ENCODE measurements at regions not wholly inside any gene's neighbourhood (a gene's known extent, or its start where the extent isn't known, plus 50 kb on each side); places are given as distances from the start of the nearest gene placed in this dataset.

- in situ Hi-C loops (cut with HindIII; ENCODE audit: low sequenced_read_pairs), result no loop called here
- no peak for DNase-seq (ENCODE audit: low spot score)
These were observed 415.7 kb upstream of the THBS1 start for GRCh38 chr15:39165020-39165706.

- no peak for DNase-seq (ENCODE audit: low spot score)
- in situ Hi-C loops (cut with HindIII; ENCODE audit: low sequenced_read_pairs), result no loop called here
These were observed 413.5 kb upstream of the THBS1 start for GRCh38 chr15:39167164-39168058.

GRCh38 chr15:39171944-39172368 is 408.9 kb upstream of the THBS1 start:
- DNase-seq (ENCODE audit: low spot score), result peak; percentile 39
- in situ Hi-C loops (cut with HindIII; ENCODE audit: low sequenced_read_pairs), result no loop called here

- in situ Hi-C loops (cut with HindIII; ENCODE audit: low sequenced_read_pairs), result no loop called here
- DNase-seq (ENCODE audit: low spot score), result no peak
These were observed 408.2 kb upstream of the THBS1 start for GRCh38 chr15:39172380-39173281.

GRCh38 chr15:39173426-39173825 is 407.5 kb upstream of the THBS1 start:
- no peak for DNase-seq (ENCODE audit: low spot score)
- in situ Hi-C loops (cut with HindIII; ENCODE audit: low sequenced_read_pairs), result no loop called here

GRCh38 chr15:39174332-39174731 is 406.5 kb upstream of the THBS1 start:
- in situ Hi-C loops (cut with HindIII; ENCODE audit: low sequenced_read_pairs), result no loop called here
- DNase-seq (ENCODE audit: low spot score), result no peak

- DNase-seq (ENCODE audit: low spot score), result no peak
- in situ Hi-C loops (cut with HindIII; ENCODE audit: low sequenced_read_pairs), result no loop called here
These were observed 404.8 kb upstream of the THBS1 start for GRCh38 chr15:39176030-39176429.

- in situ Hi-C loops (cut with HindIII; ENCODE audit: low sequenced_read_pairs), result no loop called here
- no peak for DNase-seq (ENCODE audit: low spot score)
These were observed 403.3 kb upstream of the THBS1 start for GRCh38 chr15:39177561-39177960.

- DNase-seq (ENCODE audit: low spot score), result no peak
- in situ Hi-C loops (cut with HindIII; ENCODE audit: low sequenced_read_pairs), result no loop called here
These were observed 400.8 kb upstream of the THBS1 start for GRCh38 chr15:39180030-39180429.

GRCh38 chr15:39180483-39180933 is 400.4 kb upstream of the THBS1 start:
- in situ Hi-C loops (cut with HindIII; ENCODE audit: low sequenced_read_pairs), result no loop called here

GRCh38 chr15:39181056-39181747 is 399.7 kb upstream of the THBS1 start:
- no peak for DNase-seq (ENCODE audit: low spot score)
- in situ Hi-C loops (cut with HindIII; ENCODE audit: low sequenced_read_pairs), result no loop called here

More at GRCh38 chr15:39180483-39180933, 400.4 kb upstream of the THBS1 start:
- no peak for DNase-seq (ENCODE audit: low spot score)

GRCh38 chr15:39181940-39182339 is 398.9 kb upstream of the THBS1 start:
- DNase-seq (ENCODE audit: low spot score), result no peak
- in situ Hi-C loops (cut with HindIII; ENCODE audit: low sequenced_read_pairs), result no loop called here

- in situ Hi-C loops (cut with HindIII; ENCODE audit: low sequenced_read_pairs), result no loop called here
- no peak for DNase-seq (ENCODE audit: low spot score)
These were observed 397.6 kb upstream of the THBS1 start for GRCh38 chr15:39183164-39183881.

GRCh38 chr15:39184701-39185390 is 396.0 kb upstream of the THBS1 start:
- in situ Hi-C loops (cut with HindIII; ENCODE audit: low sequenced_read_pairs), result no loop called here
- DNase-seq (ENCODE audit: low spot score), result no peak

- no peak for DNase-seq (ENCODE audit: low spot score)
- in situ Hi-C loops (cut with HindIII; ENCODE audit: low sequenced_read_pairs), result no loop called here
These were observed 392.6 kb upstream of the THBS1 start for GRCh38 chr15:39188314-39188713.

GRCh38 chr15:39188930-39189329 is 391.9 kb upstream of the THBS1 start:
- no peak for DNase-seq (ENCODE audit: low spot score)
- in situ Hi-C loops (cut with HindIII; ENCODE audit: low sequenced_read_pairs), result no loop called here

- no peak for DNase-seq (ENCODE audit: low spot score)
- in situ Hi-C loops (cut with HindIII; ENCODE audit: low sequenced_read_pairs), result no loop called here
These were observed 389.0 kb upstream of the THBS1 start for GRCh38 chr15:39191871-39192291.

- in situ Hi-C loops (cut with HindIII; ENCODE audit: low sequenced_read_pairs), result no loop called here
- DNase-seq (ENCODE audit: low spot score), result no peak
These were observed 388.5 kb upstream of the THBS1 start for GRCh38 chr15:39192351-39192750.

All from G401 (cell line).